DND-41 (cell line): ENCODE measurements at regions not wholly inside any gene's neighbourhood (a gene's known extent, or its start where the extent isn't known, plus 50 kb on each side); places are given as distances from the start of the nearest gene placed in this dataset.
"Not testable (repeated sequence)": the region's sequence is repeated elsewhere in the genome, so short reads cannot be mapped to it uniquely, and the experiment has no call there.

Source experiments
- ATAC-seq: fragments of 200-7000 bp; cut with Tn5 transposase; 3 replicates; pipeline ENCODE4 v1.9.1; 2021; ENCODE audit warnings: low read depth; ENCODE audit not compliant: insufficient read depth
- DNase-seq: peaks from one replicate; pipeline ENCODE4 v3.0.0-alpha.2; 2020
- H2AFZ ChIP-seq: 2 replicates; pipeline ENCODE4 v1.6.0; 2012; ENCODE audit warnings: low read depth, low read length
- H3K27ac ChIP-seq: 2 replicates; pipeline ENCODE4 v1.5.1; 2012; ENCODE audit warnings: low read length, inconsistent platforms
- H3K27me3 ChIP-seq: fragments of 200-600 bp; sonication (generic); 2 replicates; pipeline ENCODE4 v1.6.0; 2012; ENCODE audit warnings: low read length, mild to moderate bottlenecking, inconsistent platforms; ENCODE audit not compliant: insufficient read depth, poor library complexity
- H3K36me3 ChIP-seq: 2 replicates; pipeline ENCODE4 v1.5.1; 2012; ENCODE audit warnings: low read length, inconsistent platforms; ENCODE audit not compliant: insufficient read depth
- H3K4me1 ChIP-seq: 2 replicates; pipeline ENCODE4 v1.5.1; 2012; ENCODE audit warnings: mild to moderate bottlenecking, low read length; ENCODE audit not compliant: insufficient read depth
- H3K4me2 ChIP-seq: 2 replicates; pipeline ENCODE4 v1.6.0; 2012; ENCODE audit warnings: mild to moderate bottlenecking, moderate library complexity, low read length, inconsistent platforms; ENCODE audit not compliant: insufficient read depth
- H3K4me3 ChIP-seq, 2 experiments: fragments of 200-600 bp in 1 of 2; shearing (Covaris generic) in 1 of 2; 2 replicates each; pipeline ENCODE4 v1.5.1; 2012 to 2016; ENCODE audit warnings: inconsistent platforms in 2 of 2, low read length in 2 of 2, mild to moderate bottlenecking in 2 of 2, low read depth in 1 of 2, moderate library complexity in 1 of 2
- H3K79me2 ChIP-seq: 2 replicates; pipeline ENCODE4 v1.6.0; 2012; ENCODE audit warnings: low read length, inconsistent platforms; ENCODE audit not compliant: insufficient read depth
- H3K9ac ChIP-seq: 2 replicates; pipeline ENCODE4 v1.6.0; 2012; ENCODE audit warnings: low read depth, mild to moderate bottlenecking, inconsistent platforms, low read length, moderate library complexity
- H3K9me3 ChIP-seq: 2 replicates; pipeline ENCODE4 v1.5.1; 2012; ENCODE audit warnings: low read length, moderate library complexity, mild to moderate bottlenecking, inconsistent platforms; ENCODE audit not compliant: insufficient read depth, severe bottlenecking
- H4K20me1 ChIP-seq: 2 replicates; pipeline ENCODE4 v1.6.0; 2012; ENCODE audit warnings: low read length; ENCODE audit not compliant: insufficient read depth
- EZH2 ChIP-seq: IDR thresholded peaks from 3 replicates; pipeline ENCODE4 v1.6.1; 2012; ENCODE audit warnings: borderline replicate concordance, low read depth, mild to moderate bottlenecking, moderate library complexity, low read length, inconsistent platforms; ENCODE audit not compliant: severe bottlenecking
- TF ChIP-seq, protein P1 (sequence below): IDR thresholded peaks from 2 replicates; pipeline ENCODE4 v1.5.1; 2012; ENCODE audit warnings: borderline replicate concordance, low read length, moderate library complexity, mild to moderate bottlenecking; ENCODE audit not compliant: poor library complexity, severe bottlenecking; ENCODE audit errors: extremely low read depth

DNA sequence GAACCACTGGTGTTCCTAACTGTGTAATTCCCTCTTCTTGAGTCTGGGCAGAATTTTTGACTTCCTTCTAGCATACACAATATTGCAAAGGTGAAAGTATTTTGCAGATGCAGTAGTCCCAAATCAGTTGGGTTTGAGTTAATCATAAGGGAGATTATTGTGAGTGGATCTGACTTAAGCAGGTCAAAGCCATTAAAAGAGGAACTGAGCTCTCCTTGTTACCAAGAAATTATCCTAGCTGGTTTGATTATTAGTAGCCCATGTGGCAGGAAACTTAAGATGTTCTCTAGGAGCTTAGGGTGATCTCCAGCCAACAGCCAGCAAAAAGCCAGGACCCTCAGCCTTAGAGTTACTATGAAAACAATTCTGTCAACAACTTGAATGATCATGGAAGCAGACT is 221.8 kb downstream of the RPIA start:
- Histone ChIP-seq H3K9ac (no peak overlapping the region), H3K4me2 (no peak overlapping the region), H4K20me1 (no peaks in the 10 kb centered on the region), H3K27ac (no peak overlapping the region), H3K79me2 (no peaks in the 10 kb centered on the region), H3K27me3 (peaks cover 2% of the 10 kb centered on the region), H3K4me3 (no peak overlapping the region), H3K4me1 (no peaks in the 10 kb centered on the region), H3K36me3 (no peaks in the 10 kb centered on the region), H3K9me3 (no peaks in the 10 kb centered on the region), H2AFZ (no peak overlapping the region)
- no peak for DNase-seq
- no peak for ATAC-seq
- TF ChIP-seq, protein P1, sequence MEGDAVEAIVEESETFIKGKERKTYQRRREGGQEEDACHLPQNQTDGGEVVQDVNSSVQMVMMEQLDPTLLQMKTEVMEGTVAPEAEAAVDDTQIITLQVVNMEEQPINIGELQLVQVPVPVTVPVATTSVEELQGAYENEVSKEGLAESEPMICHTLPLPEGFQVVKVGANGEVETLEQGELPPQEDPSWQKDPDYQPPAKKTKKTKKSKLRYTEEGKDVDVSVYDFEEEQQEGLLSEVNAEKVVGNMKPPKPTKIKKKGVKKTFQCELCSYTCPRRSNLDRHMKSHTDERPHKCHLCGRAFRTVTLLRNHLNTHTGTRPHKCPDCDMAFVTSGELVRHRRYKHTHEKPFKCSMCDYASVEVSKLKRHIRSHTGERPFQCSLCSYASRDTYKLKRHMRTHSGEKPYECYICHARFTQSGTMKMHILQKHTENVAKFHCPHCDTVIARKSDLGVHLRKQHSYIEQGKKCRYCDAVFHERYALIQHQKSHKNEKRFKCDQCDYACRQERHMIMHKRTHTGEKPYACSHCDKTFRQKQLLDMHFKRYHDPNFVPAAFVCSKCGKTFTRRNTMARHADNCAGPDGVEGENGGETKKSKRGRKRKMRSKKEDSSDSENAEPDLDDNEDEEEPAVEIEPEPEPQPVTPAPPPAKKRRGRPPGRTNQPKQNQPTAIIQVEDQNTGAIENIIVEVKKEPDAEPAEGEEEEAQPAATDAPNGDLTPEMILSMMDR: no peak
- no peak for TF ChIP-seq EZH2

DNA sequence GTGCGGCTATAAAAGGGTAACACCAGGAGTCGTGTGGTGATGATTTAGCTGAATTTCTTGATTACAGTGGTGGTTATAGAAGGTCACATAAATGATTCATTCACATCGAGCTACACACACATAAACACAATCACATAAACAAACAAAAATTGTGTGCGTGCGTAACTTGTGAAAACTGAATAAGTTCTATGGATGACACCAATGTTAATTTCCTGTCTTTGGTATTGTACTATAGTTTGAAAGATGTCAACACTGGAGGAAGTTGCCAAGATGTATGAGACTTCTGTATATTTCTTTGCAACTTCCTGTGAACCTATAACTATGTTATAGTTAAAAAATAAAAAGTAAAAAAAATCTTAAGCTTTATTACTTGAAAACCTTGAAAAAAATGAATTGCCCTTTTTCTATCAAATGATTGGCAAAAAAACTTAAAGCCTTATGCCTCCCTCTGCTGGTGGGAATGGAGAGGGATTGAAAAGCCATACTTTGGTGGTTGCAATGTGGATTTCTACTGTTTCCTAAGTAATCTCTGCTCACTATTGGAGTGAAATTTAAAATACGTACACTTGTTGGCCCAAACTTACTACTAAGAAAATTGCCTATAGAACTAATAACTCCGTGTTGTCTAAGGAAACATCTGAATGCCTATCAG is 227.7 kb downstream of the RPIA start:
- Histone ChIP-seq H3K9me3 (no peaks in the 10 kb centered on the region), H4K20me1 (no peaks in the 10 kb centered on the region), H3K79me2 (no peaks in the 10 kb centered on the region), H3K27ac (no peak overlapping the region), H3K9ac (no peak overlapping the region), H3K4me3 (no peak overlapping the region), H3K4me2 (no peak overlapping the region), H3K27me3 (no peaks in the 10 kb centered on the region), H3K4me1 (no peaks in the 10 kb centered on the region), H2AFZ (no peak overlapping the region), H3K36me3 (no peaks in the 10 kb centered on the region)
- no peak for DNase-seq
- TF ChIP-seq, protein P1: peak; percentile 62
- no peak for TF ChIP-seq EZH2
- no peak for ATAC-seq

DNA sequence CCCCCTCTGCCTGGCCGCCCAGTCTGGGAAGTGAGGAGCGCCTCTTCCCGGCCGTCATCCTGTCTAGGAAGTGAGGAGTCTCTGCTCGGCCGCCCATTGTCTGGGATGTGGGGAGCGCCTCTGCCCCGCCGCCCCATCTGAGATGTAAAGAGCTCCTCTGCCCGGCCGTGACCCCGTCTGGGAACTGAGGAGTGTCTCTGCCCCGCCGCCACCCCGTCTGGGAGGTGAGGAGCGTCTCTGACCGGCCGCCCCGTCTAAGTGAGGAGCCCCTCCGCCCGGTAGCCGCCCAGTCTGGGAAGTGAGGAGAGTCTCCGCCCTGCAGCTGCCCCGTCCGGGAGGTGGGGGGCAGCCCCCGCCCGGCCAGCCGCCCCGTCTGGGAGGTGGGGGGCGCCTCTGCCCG is 228.9 kb downstream of the RPIA start:
- H3K36me3 ChIP-seq, H3K4me3 ChIP-seq, H4K20me1 ChIP-seq, ATAC-seq, H3K4me2 ChIP-seq, H2AFZ ChIP-seq, H3K27ac ChIP-seq, H3K9ac ChIP-seq, DNase-seq, H3K4me1 ChIP-seq, H3K9me3 ChIP-seq, H3K27me3 ChIP-seq, H3K79me2 ChIP-seq: not testable (repeated sequence)

DNA sequence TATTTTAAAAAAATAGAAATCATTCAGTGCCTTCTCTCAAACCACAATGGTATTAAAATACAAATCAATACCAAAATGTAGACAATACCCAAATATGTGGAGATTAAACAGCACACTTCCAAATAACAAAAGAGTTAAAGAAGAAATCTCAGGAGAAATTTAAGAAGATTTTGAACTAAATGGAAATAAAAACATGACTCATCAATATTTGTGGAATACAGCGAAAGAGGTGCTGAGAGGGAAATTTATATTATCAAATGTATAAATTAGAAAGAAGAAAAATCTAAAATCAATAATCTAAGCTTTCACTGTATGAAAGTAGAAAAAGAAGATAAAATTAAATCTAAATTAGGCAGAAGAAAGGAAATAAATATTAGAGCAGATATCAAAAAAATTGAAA is 233.1 kb downstream of the RPIA start:
- Histone ChIP-seq H3K79me2 (no peaks in the 10 kb centered on the region), H3K27me3 (no peaks in the 10 kb centered on the region), H3K9ac (no peak overlapping the region), H4K20me1 (no peaks in the 10 kb centered on the region), H3K27ac (no peak overlapping the region), H3K4me2 (no peak overlapping the region), H2AFZ (no peak overlapping the region), H3K9me3 (no peaks in the 10 kb centered on the region), H3K4me3 (no peak overlapping the region), H3K36me3 (no peaks in the 10 kb centered on the region), H3K4me1 (no peaks in the 10 kb centered on the region)
- TF ChIP-seq EZH2: no peak
- TF ChIP-seq, protein P1: no peak
- ATAC-seq (no peak), DNase-seq (no peak)
